HG02884 (cell line): ENCODE measurements at regions not wholly inside any gene's neighbourhood (a gene's known extent, or its start where the extent isn't known, plus 50 kb on each side); places are given as distances from the start of the nearest gene placed in this dataset.
"Not testable (repeated sequence)": the region's sequence is repeated elsewhere in the genome, so short reads cannot be mapped to it uniquely, and the experiment has no call there.

Experiments
- ATAC-seq: cut with Tn5 transposase; IDR thresholded peaks from one replicate; pipeline ENCODE4 v1.9.1; 2021; ENCODE audit warnings: mild to moderate bottlenecking, moderate library complexity; ENCODE audit not compliant: unreplicated experiment

DNA sequence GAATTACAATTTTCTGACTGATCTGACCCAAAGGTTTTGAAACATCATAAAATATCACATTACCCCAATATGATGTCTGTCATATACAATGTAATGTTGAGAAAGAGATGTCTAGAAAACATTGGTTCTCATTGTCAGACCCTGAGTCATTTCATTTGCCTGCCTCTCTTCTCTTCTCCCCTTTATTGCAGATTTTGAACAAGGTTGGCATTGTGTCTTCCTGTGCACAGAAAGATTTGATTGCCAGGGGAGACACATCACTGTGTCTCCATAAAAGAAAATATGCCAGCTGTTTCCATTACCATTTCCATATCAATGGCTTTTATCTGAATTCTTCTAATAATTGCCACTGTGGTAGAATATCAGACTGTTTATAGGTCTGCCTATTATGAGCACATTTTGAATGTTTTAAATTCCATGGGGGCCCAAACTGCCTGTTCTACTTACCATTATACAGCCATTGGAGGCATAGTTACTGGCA is 65.6 kb downstream of the IFI44 start:
- no peak for ATAC-seq

DNA sequence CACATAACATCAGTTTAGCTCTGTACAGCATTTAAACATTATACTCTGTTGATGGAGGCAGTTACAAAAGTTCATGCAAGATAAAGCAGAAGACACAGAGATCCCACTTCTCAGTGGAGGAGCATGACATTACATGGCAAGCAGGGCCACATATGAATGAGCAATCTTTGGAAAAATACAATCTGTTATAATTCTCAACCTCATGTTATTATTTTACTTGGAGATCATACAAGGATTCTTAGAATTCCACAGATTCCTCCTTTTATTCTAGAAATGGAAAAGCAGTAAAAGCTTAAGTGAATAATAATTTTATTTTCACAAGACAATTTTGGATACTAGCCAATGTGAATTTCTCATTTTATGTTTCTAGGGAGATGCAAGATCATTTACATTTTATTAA is 66.6 kb downstream of the IFI44 start:
- no peak for ATAC-seq

DNA sequence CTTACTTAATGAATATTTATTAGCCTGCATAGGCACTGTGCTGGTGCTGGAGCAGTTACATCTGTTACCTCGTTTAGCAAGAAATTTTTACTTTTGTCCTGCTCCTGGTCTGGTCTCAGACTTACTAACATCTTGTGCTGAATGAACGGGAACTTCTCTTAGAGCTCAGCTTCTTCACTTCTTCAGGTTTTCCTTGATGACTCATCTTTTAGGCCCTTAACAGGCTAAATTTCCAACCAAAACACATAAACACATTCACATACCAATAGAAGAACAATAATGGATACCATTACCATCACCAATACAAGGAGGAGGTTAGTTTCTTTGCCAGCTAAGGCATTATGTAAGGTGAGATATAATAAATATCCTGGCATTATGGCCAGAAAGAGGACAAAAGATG is 68.9 kb downstream of the IFI44 start:
- ATAC-seq, result no peak

- peak; percentile 45 for ATAC-seq
Observed at GRCh38 chr1:78721136-78721535, 71.5 kb downstream of the IFI44 start.

GRCh38 chr1:78722105-78722504 is 72.5 kb downstream of the IFI44 start:
- ATAC-seq, result no peak

DNA sequence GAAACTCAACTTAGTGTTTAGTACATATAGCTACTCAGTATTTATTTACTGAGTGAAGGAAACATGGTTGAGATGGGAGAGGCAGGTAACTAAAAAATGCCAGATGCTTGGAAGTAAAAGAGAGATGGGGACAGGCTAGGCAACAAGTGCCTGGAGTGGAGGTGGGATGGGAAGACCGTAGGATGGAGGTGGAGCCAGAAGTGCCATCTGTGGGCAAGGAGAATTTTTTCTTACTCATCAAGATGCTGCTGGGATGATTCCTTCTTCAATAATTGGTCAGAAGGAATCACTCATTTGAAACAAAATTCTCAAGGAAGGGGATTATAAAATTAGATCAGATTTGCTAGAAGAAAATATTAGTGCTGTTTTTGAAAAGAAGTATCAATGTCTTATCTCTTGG is 72.9 kb downstream of the IFI44 start:
- no peak for ATAC-seq

GRCh38 chr1:78722947-78723346 is 73.3 kb downstream of the IFI44 start:
- ATAC-seq, result no peak

DNA sequence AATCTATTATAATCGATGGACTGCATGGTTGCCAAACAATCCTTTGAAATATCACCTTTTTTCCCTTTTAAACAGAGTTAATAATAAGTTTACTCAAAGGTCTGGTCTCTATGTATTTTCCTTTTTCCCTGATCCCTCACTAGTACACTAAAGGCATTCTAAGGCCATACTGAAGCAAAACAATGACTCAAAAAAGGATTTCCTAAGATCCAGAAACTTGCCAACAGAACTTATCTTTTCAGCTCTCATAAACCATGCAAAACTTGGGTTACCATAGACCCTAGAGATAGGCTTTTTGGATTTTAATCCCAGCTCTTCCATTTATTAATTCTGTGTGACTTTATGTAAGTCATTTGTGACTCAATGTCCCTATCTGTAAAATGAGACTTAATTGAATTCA is 77.1 kb downstream of the IFI44 start:
- no peak for ATAC-seq

DNA sequence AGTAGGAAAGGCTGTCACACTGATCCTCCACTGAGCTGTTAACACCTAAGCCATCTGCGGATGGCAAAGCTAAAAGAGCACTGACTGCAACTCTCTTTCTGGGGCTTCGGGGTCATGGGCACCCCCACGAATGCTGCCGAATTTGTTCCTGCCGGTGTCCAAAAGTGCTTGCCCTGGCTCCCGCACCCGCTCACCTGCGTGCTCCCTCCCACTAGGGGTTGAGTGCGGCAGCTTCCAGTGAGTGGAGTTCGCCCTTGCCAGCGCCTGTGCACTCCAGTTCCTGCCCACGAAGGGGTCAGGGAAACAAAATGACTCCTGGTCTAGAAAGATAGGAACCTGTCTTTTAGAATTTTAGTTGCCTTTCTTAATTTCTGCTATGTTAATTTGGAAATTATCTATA is 78.7 kb downstream of the IFI44 start:
- no peak for ATAC-seq

DNA sequence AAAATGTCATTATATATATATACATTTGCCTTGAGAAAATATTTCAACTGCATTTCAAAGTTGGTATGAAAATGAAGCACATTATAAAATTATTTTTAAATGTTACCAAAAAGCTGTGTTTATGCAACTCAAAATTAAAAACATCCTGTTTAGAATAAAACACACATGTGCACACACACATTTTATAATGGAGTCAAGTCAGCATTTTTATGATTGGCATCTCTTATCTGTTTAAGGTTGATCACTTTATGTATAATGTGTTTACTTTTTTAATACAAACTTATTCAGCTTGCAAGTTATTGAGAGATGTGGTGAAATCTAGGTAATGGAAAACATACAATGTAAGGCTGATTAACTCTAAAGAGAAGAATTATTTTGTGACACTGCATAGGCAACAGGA is 80.4 kb downstream of the IFI44 start:
- no peak for ATAC-seq

DNA sequence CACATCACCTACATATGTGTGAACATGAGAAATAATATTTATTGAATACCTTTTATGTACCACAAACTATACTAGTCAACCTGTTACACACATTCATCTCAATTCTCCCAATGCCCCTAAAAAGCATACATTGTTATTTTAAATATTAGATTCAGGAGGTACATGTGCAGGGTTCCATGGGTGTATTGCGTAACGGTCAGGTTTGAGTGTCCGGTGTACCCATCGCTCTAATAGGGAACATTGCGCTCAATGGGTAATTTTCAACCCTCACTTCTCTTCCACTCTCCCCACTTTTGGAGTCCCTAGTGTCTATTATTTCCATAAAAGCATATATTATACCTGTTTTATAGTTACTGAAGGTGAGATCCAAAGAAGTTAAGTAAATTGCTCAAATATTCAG is 82.0 kb downstream of the IFI44 start:
- no peak for ATAC-seq

DNA sequence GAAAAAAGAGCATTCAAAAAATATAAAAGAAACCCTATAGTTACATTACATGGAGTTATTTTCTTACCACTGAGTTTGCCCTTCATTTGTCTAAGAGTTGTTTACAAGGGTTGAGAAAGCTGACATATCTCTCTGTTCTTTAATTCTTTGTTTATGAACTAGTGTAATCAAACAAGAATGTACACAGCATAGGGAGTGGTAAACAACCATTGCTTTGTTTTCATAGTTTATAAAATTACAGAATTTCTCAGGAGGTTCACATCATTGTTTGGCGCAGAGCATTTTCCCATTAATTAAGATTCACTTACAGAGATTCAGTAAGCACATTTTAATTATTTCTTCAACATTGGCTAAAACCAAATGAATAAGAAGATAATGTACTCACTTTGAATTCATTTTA is 87.6 kb downstream of the IFI44 start:
- no peak for ATAC-seq

- no peak for ATAC-seq
Observed at GRCh38 chr1:78743626-78744025, 94.0 kb downstream of the IFI44 start.

DNA sequence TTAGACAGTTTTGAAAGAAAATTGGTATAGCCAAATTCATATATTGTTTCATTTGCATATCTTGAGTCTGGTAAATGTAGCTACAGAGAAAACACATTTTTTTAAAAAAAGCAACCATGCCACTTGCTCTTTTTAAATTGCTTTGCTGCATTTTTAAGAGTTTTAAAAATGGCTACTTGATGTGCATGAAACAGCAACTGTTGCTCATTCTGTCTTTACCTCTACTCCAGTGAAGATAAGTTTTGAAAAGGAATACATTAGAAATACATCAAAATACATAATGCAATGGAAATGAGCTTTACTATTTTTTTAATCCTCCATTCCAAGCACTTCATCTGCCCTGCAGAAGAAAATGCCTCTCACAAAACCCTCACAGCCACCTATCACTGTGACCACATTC is 95.5 kb downstream of the IFI44 start:
- no peak for ATAC-seq

- not testable (repeated sequence) for ATAC-seq
Observed at GRCh38 chr1:78753679-78754078, 104.0 kb downstream of the IFI44 start.

- ATAC-seq, result no peak
Observed at GRCh38 chr1:78755986-78756385, 106.4 kb downstream of the IFI44 start.

GRCh38 chr1:78758506-78758905 is 108.9 kb downstream of the IFI44 start:
- no peak for ATAC-seq

- no peak for ATAC-seq
Observed at GRCh38 chr1:78759881-78760280, 110.2 kb downstream of the IFI44 start.

DNA sequence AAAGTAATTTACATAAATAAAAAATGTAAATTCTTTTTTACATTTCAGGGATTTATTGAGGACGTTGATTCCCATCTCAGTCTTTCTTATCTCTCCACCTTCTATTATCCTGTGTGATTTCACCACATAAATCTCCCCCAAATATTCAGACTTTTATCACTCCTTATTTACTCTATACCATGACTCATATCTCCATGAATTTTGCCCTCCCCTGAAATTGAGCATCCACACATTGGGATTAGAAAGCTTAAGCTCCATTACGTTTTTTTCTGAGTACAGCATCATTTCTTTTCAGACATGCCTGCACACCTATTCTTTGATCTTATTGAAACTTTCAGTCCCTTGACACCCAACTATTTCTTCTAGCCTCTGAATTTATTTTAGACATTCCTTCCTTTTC is 111.2 kb downstream of the IFI44 start:
- ATAC-seq, result no peak

- ATAC-seq, result no peak
Observed at GRCh38 chr1:78762113-78762512, 112.5 kb downstream of the IFI44 start.

- ATAC-seq, result no peak
Observed at GRCh38 chr1:78765489-78765888, 115.9 kb downstream of the IFI44 start.

- no peak for ATAC-seq
Observed at GRCh38 chr1:78779831-78780230, 130.2 kb downstream of the IFI44 start.

- ATAC-seq, result no peak
Observed at GRCh38 chr1:78787544-78787943, 137.9 kb downstream of the IFI44 start.

DNA sequence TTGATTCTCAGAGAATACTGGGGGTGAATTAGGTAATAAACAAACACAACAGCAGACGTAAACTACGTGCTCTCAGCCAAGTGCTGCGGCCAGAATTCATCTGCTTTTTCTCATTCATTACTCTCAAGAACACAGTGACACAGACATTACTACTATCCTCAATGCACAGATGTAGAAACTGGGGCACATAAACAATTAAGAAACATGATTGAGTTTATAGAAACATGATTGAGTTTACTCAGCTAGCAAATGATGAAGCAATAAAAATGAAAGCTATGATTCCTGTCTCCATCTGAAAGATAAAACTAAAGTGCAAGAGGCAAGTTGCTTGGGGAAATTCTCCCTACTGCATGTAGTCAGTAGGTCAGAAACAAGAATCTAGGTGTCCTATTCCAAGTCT is 140.5 kb downstream of the IFI44 start:
- no peak for ATAC-seq
